HG02884 (cell line): ENCODE measurements at regions not wholly inside any gene's neighbourhood (a gene's known extent, or its start where the extent isn't known, plus 50 kb on each side); places are given as distances from the start of the nearest gene placed in this dataset.

Experiments used
- ATAC-seq: cut with Tn5 transposase; IDR thresholded peaks from one replicate; pipeline ENCODE4 v1.9.1; 2021; ENCODE audit warnings: mild to moderate bottlenecking, moderate library complexity; ENCODE audit not compliant: unreplicated experiment

DNA sequence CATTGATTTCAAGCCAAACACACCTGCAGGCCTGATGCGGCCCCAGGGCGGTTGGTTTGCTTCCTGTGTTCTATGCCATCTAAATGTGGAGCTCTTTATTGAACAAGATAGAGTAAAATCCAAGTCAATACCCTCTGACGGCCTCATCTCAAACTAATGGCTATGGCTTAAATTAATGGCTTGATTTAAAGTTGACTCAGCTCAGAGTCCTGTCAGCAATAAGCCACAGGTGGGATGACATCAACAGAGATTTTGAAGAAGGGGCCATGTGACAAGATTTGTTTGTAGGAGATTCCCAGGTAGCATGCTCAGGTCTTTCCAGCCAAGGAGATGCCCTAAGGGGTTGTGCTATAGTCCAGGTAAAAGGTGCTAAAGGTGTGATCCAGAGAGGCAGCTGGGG is 66.7 kb upstream of the ZNF32 start:
- no peak for ATAC-seq

DNA sequence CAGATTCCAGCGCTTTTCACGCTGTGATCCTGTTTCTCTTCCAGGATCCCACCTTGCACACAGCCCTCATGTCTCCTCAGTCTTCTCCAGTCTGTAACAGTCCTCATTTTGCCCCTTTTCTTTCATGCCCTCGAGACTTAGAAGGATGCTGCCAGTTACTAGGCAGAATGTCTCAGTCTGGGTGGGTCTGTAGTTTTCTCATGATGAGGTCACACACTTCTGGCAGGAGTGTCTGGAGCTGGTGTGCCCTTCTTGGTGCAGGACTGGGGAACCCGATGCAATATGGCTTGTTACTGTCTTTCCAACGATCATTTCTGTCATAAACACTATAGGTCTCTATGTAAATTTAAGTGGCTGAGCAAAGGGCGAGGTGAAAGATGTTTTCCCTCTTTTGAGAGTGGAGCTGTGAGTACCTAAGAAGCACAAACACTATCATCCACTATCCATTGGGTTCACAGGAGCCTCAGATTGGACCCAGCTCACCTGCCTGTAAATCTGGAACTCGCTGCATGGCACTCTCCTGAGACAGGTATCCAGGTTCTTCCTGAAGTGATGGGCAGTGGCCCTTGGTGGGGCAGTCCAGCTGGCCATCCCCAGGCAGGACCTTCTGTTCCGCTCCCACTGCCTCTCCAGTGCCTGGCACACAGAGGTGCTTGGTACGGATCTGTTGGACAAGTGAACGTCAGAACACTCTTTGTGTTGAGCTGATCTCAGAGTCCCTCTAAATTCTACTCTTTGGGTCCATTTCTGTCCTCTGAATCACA is 64.3 kb upstream of the ZNF32 start:
- no peak for ATAC-seq

DNA sequence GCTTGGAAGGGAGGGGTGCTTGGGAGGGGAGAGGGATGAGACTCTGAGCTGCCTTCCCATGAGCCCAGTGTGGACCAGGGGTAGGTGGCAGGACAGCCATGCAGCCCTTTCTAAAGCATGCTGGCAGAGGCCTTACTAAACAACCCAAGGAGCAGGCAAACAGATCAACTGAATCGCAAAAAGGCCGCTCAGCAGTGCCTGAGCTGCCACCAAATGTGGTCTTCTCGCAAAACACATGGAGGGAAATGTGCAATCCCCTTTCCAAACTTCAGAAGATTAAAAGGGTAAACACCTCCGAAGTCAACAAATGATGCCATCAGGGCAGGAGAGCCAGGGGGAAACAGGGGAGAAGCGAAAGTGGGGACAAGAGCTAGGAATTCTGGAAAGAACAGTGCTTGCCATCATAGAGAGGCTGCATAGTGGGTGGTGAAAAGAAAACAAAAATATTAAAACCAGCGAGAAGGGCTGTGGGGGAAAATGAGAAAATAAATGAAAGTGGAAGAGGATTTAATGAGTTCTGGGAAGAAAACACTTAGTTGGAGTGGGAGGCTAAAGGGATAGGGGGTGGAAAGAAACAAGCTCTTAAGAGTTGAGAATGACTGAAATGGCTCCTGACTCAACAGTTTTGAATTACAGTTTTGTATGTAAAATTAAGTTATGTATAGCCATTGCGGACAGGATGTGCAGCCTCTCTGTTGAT is 62.2 kb upstream of the ZNF32 start:
- no peak for ATAC-seq

DNA sequence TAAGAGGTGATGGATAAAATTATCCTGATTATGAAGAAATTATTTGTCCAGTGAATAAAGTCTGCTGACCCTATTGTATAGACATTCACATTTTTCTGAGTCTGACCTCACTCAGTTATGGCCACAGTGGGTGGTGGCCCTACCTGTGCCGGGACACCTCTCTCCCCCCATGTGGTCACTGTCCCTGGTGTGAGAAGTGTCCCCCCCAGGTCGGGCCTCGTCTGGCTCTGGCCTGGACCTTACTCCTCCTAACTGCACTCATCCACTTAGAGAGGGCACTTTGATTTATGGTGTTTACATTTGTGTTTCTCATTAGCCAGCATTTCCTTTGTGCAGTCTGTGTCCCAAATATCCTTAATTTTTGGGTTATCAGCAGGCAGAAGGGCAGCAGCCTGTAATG is 59.6 kb upstream of the ZNF32 start:
- no peak for ATAC-seq

DNA sequence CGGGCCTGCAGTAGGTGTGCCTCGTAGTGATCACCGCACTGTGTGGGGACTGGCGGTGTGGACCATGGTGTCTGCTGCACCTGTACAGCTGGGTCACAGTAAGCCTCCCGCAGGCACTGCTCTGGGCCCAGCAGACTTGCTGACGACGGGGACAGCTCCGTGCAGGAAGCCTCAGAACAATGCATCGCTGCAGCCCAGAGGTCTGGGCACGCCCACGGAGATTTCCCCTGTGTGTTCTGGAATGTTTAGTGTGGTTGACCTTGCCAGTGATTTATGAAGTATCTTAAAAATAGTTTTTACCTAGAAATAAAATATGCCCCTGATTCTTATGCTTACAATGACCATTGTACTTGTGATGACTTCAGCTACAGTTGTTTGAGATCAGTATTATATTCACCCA is 59.1 kb upstream of the ZNF32 start:
- no peak for ATAC-seq

DNA sequence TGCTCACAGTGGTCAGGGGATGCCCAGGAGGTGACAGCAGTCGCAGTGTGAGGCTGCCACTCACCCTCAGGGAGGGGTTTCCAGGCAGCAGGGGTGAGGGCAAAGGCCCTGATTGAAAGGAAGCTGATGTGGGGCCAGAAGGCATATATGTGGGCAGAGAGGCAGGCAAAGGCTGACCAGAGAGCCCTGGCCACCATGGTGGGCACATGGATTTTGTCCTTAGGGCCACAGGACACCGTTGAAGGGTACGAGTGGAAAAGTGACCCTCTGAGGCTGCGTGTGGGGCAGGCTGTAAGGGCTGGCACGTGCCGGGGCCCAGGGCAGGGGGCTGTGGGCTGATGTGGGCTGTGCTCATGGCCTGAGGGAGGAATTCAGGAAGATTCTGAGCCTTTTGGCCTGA is 57.5 kb upstream of the ZNF32 start:
- ATAC-seq: no peak

DNA sequence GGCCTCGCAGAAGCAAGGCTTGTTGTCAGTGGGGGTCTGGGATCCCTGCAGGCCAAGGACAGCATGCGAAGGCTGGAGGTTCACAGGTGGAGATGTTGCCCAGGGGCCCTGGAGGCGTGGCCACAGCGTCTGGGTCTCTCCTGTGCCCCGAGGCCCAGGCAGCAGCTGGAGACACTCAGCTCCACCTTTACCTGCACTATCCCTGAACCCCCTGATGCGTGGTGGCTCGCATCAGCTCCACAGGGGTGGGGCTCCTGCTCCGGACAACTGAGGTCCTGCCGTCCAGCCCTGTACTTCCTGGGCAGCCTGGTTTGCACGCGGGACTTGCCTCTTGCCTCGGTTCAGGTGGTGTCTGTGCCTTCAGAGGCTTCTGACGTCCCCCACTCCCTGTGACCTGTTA is 54.6 kb upstream of the ZNF32 start:
- ATAC-seq: no peak

DNA sequence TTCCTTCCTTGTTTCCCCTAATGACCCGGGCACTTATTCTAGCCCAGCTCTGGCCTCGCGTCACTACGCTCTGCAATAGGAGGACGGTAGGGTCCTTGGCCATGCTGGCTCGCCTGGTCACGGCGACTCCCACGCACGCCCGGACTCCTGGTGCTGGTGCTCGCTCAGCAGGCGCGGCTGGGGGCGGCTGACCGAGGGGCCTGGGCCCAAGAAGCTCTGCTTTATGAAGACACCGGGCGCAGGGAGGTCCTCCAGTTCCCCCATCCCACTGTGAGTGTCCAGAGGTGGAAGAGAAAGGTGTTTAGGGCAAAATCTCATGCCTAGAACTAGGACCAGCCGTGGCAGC is 54.2 kb upstream of the ZNF32 start:
- no peak for ATAC-seq

DNA sequence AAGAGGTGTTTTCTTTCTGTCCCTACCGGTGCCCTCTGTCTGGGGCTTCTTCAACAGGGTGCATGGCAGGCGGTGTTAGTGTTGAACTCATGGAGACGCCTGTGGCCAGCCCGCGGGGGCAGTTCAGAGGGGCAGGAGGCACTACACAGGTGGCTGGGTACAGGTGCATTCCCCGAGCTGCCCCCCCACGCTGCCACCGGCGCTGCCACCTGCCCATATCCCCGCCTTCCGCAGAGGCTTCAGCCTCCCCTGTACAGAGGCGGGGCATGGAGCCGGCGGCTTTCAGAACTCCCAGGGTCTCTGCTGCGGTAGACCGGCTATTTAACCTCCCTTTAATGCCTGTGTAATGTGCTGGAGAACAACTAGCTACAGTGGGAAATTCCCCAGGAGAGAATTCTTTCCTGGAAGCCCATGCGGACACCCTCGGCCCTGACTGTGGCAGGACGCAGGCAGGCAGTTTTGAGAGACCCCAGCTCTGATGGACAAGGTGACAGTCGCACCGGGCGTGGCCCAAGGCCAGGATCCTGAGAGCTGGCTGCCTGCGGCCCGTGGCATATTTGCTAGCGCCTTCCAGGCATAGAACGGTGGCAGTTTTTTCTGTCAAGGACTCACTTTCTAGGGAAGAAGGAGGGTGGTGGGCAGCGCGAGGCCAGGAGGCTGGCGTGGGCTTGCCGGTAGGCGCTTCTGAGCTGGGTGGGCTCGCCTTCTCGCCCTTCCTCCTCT is 53.7 kb upstream of the ZNF32 start:
- ATAC-seq: no peak

DNA sequence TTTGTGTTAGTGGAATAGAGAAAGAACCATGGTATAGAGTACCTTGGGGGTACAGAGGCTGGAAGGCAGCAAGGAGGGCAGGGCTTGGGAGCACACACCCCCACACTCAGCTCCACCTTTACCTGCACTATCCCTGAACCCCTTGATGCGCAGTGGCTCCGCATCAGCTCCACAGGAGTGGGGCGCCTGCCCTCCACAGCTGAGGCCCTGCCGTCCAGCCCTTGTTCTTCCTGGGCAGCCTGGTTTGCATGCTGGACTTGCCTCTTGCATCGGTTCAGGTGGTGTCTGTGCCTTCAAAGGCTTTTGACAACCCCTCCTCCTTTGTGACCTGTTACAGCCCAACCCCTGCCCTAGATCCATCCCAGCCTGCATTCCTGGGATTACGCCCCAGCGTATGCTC is 52.6 kb upstream of the ZNF32 start:
- ATAC-seq: no peak

DNA sequence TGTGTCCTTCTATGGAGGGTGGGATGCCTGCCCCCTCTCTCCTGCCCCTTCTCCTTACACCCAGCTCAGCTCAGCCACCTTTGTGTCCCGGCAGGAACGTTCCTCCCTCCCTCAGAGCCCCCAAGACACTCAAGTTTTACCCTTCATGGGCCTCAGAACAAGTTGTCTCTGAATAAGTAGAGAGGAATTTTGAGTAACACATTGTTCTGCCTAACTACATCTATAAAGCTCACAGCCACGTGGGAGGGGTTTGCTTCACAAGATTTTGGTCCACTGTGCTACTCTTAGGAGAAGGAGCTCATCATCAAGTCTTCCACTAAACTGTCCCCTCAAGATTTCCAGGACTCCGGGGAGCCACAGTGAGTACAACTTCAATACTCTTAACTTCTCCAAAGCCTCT is 51.6 kb upstream of the ZNF32 start:
- no peak for ATAC-seq

DNA sequence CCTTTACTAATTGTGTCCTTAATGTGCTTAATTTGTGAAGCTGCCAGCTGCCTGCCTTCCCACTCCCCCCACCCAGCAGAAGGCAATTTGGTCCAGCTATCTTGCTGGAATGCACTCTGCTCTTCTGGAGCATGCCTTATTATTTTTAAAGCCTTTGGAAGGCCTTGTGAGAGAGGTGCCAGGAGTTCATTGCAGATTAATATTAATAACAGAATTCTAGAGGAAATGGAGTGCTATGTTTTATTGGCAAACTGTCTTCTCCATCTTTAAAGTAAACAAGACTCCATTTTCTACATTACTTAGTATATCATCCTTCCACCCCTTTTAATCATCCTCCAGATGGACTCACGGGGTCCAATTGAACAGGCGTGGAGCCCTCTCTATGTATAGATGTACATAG is 50.8 kb upstream of the ZNF32 start:
- ATAC-seq: no peak
